Panc1 (cell line): ENCODE measurements at regions not wholly inside any gene's neighbourhood (a gene's known extent, or its start where the extent isn't known, plus 50 kb on each side); places are given as distances from the start of the nearest gene placed in this dataset.
"Not testable (repeated sequence)": the region's sequence is repeated elsewhere in the genome, so short reads cannot be mapped to it uniquely, and the experiment has no call there.

Experiments used
- ATAC-seq: fragments of 200-7000 bp; cut with Tn5 transposase; 2 replicates; pipeline ENCODE4 v1.9.1; 2020; ENCODE audit warnings: mild to moderate bottlenecking, moderate library complexity
- BruUV-seq: library from RNA; stranded (reverse); fragments of 400-500 nt; replicated peaks from 2 replicates; lab custom pipeline; 2021; lab: Mats Ljungman, UMichigan
- CTCF ChIA-PET: fragments of 300-600 bp; sonication (Branson Sonifier 250); formaldehyde crosslinking; loops from one replicate; lab custom pipeline; 2022; ENCODE audit warnings: antibody characterized with exemption; lab: Charles Lee
- POLR2A ChIA-PET: fragments of 300-600 bp; sonication (Branson Sonifier 250); formaldehyde crosslinking; loops from one replicate; lab custom pipeline; 2022; ENCODE audit warnings: antibody characterized with exemption; lab: Charles Lee
- DNase-seq: peaks from one replicate; pipeline ENCODE4 v3.0.0-alpha.2; 2010; ENCODE audit warnings: low read depth, low spot score
- H3K27ac ChIP-seq: 2 replicates; pipeline ENCODE4 v1.5.1; 2011; ENCODE audit warnings: mild to moderate bottlenecking, low read length, inconsistent platforms
- H3K27me3 ChIP-seq: fragments of 200-500 bp; sonication (Bioruptor generic); 2 replicates; pipeline ENCODE4 v1.6.0; 2014; ENCODE audit warnings: low read length, inconsistent platforms; ENCODE audit not compliant: control insufficient read depth, insufficient read depth
- H3K36me3 ChIP-seq: fragments of 200-500 bp; sonication (Bioruptor generic); 2 replicates; pipeline ENCODE4 v1.5.1; 2014; ENCODE audit warnings: inconsistent platforms, mild to moderate bottlenecking, low read length, moderate library complexity; ENCODE audit not compliant: control insufficient read depth, insufficient read depth
- H3K4me1 ChIP-seq: 2 replicates; pipeline ENCODE4 v1.5.1; 2011; ENCODE audit warnings: inconsistent platforms, mild to moderate bottlenecking, low read length, moderate library complexity; ENCODE audit not compliant: control insufficient read depth, insufficient read depth
- H3K4me3 ChIP-seq, 2 experiments: 2 replicates each; pipeline ENCODE4 v1.5.1; 2011 to 2012; ENCODE audit warnings: low read depth in 2 of 2, low read length in 2 of 2, mild to moderate bottlenecking in 2 of 2, inconsistent platforms in 1 of 2, moderate library complexity in 1 of 2
- H3K9me3 ChIP-seq: fragments of 200-500 bp; sonication (Bioruptor generic); 2 replicates; pipeline ENCODE4 v1.5.1; 2014; ENCODE audit warnings: low read depth, mild to moderate bottlenecking, inconsistent platforms, low read length, moderate library complexity; ENCODE audit not compliant: control insufficient read depth, insufficient read depth
- CTCF ChIP-seq: fragments of 450-650 bp; IDR thresholded peaks from 2 replicates; pipeline ENCODE4 v1.5.1; 2017; ENCODE audit warnings: mild to moderate bottlenecking
- POLR2AphosphoS5 ChIP-seq: IDR thresholded peaks from 2 replicates; pipeline ENCODE4 v1.6.1; 2012; ENCODE audit warnings: mild to moderate bottlenecking, low read depth, low read length, moderate library complexity
- REST ChIP-seq, 2 experiments: IDR thresholded peaks; 2 replicates each; pipeline ENCODE4 v1.6.1; 2011 to 2012; ENCODE audit warnings: low read depth in 2 of 2, control low read depth in 1 of 2, low read length in 1 of 2, mild to moderate bottlenecking in 1 of 2, moderate library complexity in 1 of 2; ENCODE audit not compliant: insufficient read depth in 1 of 2
- SIN3A ChIP-seq: IDR thresholded peaks from 2 replicates; pipeline ENCODE4 v1.6.1; 2012; ENCODE audit warnings: low read depth, mild to moderate bottlenecking, low read length, moderate library complexity, borderline replicate concordance; ENCODE audit not compliant: insufficient read depth
- TCF7L2 ChIP-seq: IDR thresholded peaks from 2 replicates; pipeline ENCODE4 v1.6.1; 2011; ENCODE audit warnings: mild to moderate bottlenecking, low read depth, low read length, inconsistent platforms
- in situ Hi-C: cut with HindIII; loops from 2 replicates; pipeline ENCODE4 v1.10.0; 2016; ENCODE audit warnings: low sequenced_read_pairs, low pct_unique_long_range_greater_than_20kb
- intact Hi-C: fragments of 100-400 bp; cut with micrococcal nuclease; formaldehyde crosslinking; loops from one replicate; pipeline ENCODE4 v1.10.0; 2022; ENCODE audit not compliant: unreplicated experiment

- H3K4me3 ChIP-seq, BruUV-seq, CTCF ChIA-PET, H3K4me1 ChIP-seq, H3K27ac ChIP-seq, intact Hi-C loops, ATAC-seq, in situ Hi-C loops, H3K9me3 ChIP-seq, POLR2A ChIA-PET, DNase-seq, H3K27me3 ChIP-seq, H3K36me3 ChIP-seq: not testable (repeated sequence)
Measured at GRCh38 chr7:57549961-57550360, 100.0 kb downstream of the ZNF716 start.

- in situ Hi-C loops, H3K27me3 ChIP-seq, H3K36me3 ChIP-seq, H3K27ac ChIP-seq, DNase-seq, ATAC-seq, BruUV-seq, intact Hi-C loops, CTCF ChIA-PET, H3K4me1 ChIP-seq, H3K9me3 ChIP-seq, POLR2A ChIA-PET, H3K4me3 ChIP-seq: not testable (repeated sequence)
Measured at GRCh38 chr7:57555687-57556086, 105.7 kb downstream of the ZNF716 start.

- no peaks in the 10 kb centered on the region for H3K27me3 ChIP-seq
- no TSS peak for BruUV-seq
- H3K4me1 ChIP-seq = no peaks in the 10 kb centered on the region
- no peak overlapping the region for H3K4me3 ChIP-seq
- in situ Hi-C loops (no loop called here), intact Hi-C loops (no loop called here)
- no peak for ATAC-seq
- no peak overlapping the region for H3K27ac ChIP-seq
- no peaks in the 10 kb centered on the region for H3K36me3 ChIP-seq
- ChIA-PET POLR2A (no interaction called here), CTCF (no interaction called here)
- TF ChIP-seq REST (IDR thresholded peaks at IDR 0.05; ENCODE audit: insufficient read depth in 1 of 2, low read depth in 2 of 2, low read length in 1 of 2) = no peak
- no peak for TF ChIP-seq SIN3A
- no peak for TF ChIP-seq TCF7L2
- TF ChIP-seq POLR2AphosphoS5 = no peak
- TF ChIP-seq CTCF = no peak
- no peaks in the 10 kb centered on the region for H3K9me3 ChIP-seq
- DNase-seq = no peak
Measured at GRCh38 chr7:57579454-57579853, 129.5 kb downstream of the ZNF716 start.
